H1 (cell line): ENCODE measurements at regions not wholly inside any gene's neighbourhood (a gene's known extent, or its start where the extent isn't known, plus 50 kb on each side); places are given as distances from the start of the nearest gene placed in this dataset.

ENCODE experiments used
- BCL11A ChIP-seq, 2 experiments: IDR thresholded peaks; one replicate each; pipeline ENCODE4 v1.6.1; 2011; ENCODE audit warnings: low read depth in 2 of 2, low read length in 2 of 2, mild to moderate bottlenecking in 2 of 2
- KDM4A ChIP-seq: IDR thresholded peaks from one replicate; pipeline ENCODE4 v1.7.1; 2012; ENCODE audit warnings: low read depth, mild to moderate bottlenecking, moderate library complexity, low read length, inconsistent platforms; ENCODE audit not compliant: severe bottlenecking
- RBBP5 ChIP-seq: IDR thresholded peaks from 2 replicates; pipeline ENCODE4 v1.7.1; 2012; ENCODE audit warnings: low read depth, mild to moderate bottlenecking, inconsistent platforms, low read length, moderate library complexity, borderline replicate concordance
- ZNF274 ChIP-seq: IDR thresholded peaks from 2 replicates; pipeline ENCODE4 v1.7.0; 2012; ENCODE audit warnings: low read length, borderline replicate concordance; ENCODE audit errors: extremely low read depth
- TF ChIP-seq, protein P1 (sequence below): IDR thresholded peaks from 2 replicates; pipeline ENCODE4 v1.6.1; 2012; ENCODE audit warnings: low read length, inconsistent platforms

DNA sequence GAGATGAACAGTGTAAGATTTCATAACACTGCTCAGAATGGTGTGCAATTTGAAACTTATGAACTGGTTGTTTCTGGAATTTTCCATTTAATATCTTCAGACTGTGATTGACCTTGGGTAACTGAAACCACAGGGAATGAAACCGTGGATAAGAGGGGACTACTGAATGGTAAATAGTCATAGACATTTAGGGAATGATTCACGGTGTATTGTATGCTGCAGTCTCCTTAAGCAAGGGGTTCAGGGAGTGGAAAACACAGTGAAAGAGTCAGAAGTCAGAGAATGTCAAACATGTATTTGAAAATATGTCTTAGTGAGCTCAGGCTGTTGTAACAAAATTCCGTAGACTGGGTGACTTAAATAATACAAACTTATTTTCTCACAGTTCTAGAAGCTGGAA is 398.2 kb upstream of the DIPK2B start (continued):
- TF ChIP-seq ZNF274 (no peak), RBBP5 (no peak), KDM4A (no peak), BCL11A (IDR thresholded peaks at IDR 0.05; ENCODE audit: low read depth in 2 of 2, low read length in 2 of 2) (no peak)
- TF ChIP-seq, protein P1, sequence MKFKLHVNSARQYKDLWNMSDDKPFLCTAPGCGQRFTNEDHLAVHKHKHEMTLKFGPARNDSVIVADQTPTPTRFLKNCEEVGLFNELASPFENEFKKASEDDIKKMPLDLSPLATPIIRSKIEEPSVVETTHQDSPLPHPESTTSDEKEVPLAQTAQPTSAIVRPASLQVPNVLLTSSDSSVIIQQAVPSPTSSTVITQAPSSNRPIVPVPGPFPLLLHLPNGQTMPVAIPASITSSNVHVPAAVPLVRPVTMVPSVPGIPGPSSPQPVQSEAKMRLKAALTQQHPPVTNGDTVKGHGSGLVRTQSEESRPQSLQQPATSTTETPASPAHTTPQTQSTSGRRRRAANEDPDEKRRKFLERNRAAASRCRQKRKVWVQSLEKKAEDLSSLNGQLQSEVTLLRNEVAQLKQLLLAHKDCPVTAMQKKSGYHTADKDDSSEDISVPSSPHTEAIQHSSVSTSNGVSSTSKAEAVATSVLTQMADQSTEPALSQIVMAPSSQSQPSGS = no peak
